GM13977 (cell line): ENCODE measurements at regions not wholly inside any gene's neighbourhood (a gene's known extent, or its start where the extent isn't known, plus 50 kb on each side); places are given as distances from the start of the nearest gene placed in this dataset.

Source experiments
- DNase-seq: peaks from one replicate; pipeline ENCODE4 v3.0.0; 2012; ENCODE audit warnings: low spot score
- CTCF ChIP-seq: IDR thresholded peaks from 2 replicates; pipeline ENCODE4 v1.5.1; 2012; ENCODE audit warnings: mild to moderate bottlenecking, control low read depth; ENCODE audit not compliant: insufficient read depth; ENCODE audit errors: extremely low read depth, missing control alignments
- in situ Hi-C: fragments of 300-500 bp; cut with MboI; formaldehyde crosslinking; loops from one replicate; pipeline ENCODE4 v1.12.0; 2022; ENCODE audit warnings: low sequenced_read_pairs, low pct_unique_long_range_greater_than_20kb, mixed read lengths, inconsistent platforms; ENCODE audit not compliant: unreplicated experiment

DNA sequence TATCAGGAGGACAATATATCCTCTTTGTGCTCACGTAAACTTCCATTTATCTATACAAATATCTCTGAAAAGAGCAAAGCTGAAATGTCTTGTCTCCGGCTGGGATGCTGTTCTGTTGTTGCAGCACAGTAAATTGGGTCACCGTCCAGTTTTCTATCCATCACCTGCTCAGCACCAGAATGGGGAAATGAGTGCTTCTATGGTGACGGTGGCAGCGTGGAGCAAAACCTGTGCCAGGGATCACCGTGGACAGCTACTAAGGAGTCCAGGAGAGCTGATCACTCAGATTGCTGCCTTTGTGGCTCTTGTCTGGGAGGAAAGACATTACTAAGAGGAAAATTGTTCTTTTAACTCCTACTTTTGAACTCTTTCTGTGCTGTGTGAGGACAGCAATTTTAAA is 531.6 kb downstream of the PSAT1 start:
- in situ Hi-C loops, result no loop called here
- TF ChIP-seq CTCF, result no peak
- DNase-seq, result no peak

GRCh38 chr9:78830301-78830700 is 533.4 kb downstream of the PSAT1 start:
- TF ChIP-seq CTCF, result no peak
- no peak for DNase-seq
- in situ Hi-C loops, result no loop called here

DNA sequence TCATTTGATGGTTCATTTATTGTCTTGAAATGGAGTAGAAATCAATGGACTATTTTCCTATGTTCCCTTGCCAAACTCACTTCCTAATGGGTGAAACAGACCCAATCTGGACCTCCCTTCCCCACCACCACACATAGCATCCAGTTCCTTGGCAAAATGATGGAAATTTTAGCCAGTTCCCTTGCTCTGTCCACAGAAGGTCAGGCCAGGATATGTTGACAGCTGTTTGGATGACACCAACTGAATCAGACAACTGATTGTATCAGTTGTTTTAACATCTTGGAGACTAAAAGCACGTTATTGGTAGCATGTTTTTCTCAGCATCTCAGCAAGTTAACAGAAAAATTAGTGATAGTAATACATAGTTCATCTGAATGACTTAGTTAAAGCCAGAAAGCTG is 534.8 kb downstream of the PSAT1 start:
- TF ChIP-seq CTCF, result no peak
- no peak for DNase-seq
- in situ Hi-C loops, result no loop called here

- no peak for TF ChIP-seq CTCF
- DNase-seq, result no peak
- in situ Hi-C loops, result no loop called here
Measured at GRCh38 chr9:78835928-78836450, 539.1 kb downstream of the PSAT1 start.

- no peak for TF ChIP-seq CTCF
- in situ Hi-C loops, result no loop called here
- no peak for DNase-seq
Measured at GRCh38 chr9:78839252-78839651, 542.3 kb downstream of the PSAT1 start.

- no peak for TF ChIP-seq CTCF
- DNase-seq, result no peak
- in situ Hi-C loops, result no loop called here
Measured at GRCh38 chr9:78848061-78848460, 551.1 kb downstream of the PSAT1 start.

GRCh38 chr9:78856144-78856543 is 559.2 kb downstream of the PSAT1 start:
- no peak for TF ChIP-seq CTCF
- DNase-seq, result no peak
- in situ Hi-C loops, result no loop called here
